K562 (cell line): ENCODE measurements at regions not wholly inside any gene's neighbourhood (a gene's known extent, or its start where the extent isn't known, plus 50 kb on each side); places are given as distances from the start of the nearest gene placed in this dataset.

Experiments
- ATAC-seq: fragments of 200-7000 bp; cut with Tn5 transposase; 3 replicates; pipeline ENCODE4 v1.9.1; 2020; ENCODE audit warnings: moderate library complexity
- BruUV-seq: library from RNA; stranded (reverse); fragments of 400-500 nt; replicated peaks from 2 replicates; lab custom pipeline; 2021; lab: Mats Ljungman, UMichigan
- CTCF ChIA-PET: fragments of 300-600 bp; formaldehyde crosslinking; extraction: SDS; loops from one replicate; lab custom pipeline; 2021; ENCODE audit warnings: low intra/inter-chr PET ratio; lab: Yijun Ruan, JAX
- POLR2A ChIA-PET: fragments of 300-600, 350-650 bp; sonication (Branson Sonifier 250); formaldehyde crosslinking; extraction: SDS; loops from one replicate; lab custom pipeline; 2021; ENCODE audit warnings: antibody characterized with exemption, inconsistent platforms; lab: Yijun Ruan, JAX
- DNase-seq, 4 experiments: peaks; one replicate each; pipeline versions ENCODE4 v3.0.0 to v3.0.0-alpha.2; 2011 to 2018; ENCODE audit warnings: low spot score in 3 of 4, mixed read lengths in 3 of 4; ENCODE audit errors: extremely low read depth in 1 of 4
- FAIRE-seq: peaks from 2 replicates; lab custom pipeline; 2011; peaks lifted over from hg19 to GRCh38; lab: Jason Lieb, UNC
- H2AFZ ChIP-seq: 2 replicates; pipeline ENCODE4 v1.6.0; 2011; ENCODE audit warnings: low read depth, low read length, control low read depth, inconsistent platforms
- H3K27ac ChIP-seq: fragments of 200-600 bp; 3 replicates; pipeline ENCODE4 v1.8.0; 2011; ENCODE audit warnings: low read depth, mild to moderate bottlenecking, control low read depth, inconsistent platforms, low read length, moderate library complexity, mixed read lengths; ENCODE audit errors: extremely low read depth
- H3K27me3 ChIP-seq, 2 experiments: fragments of 300-600 bp in 1 of 2; 2 replicates in 1 of 2; 3 replicates in 1 of 2; pipeline versions ENCODE4 v1.6.0 to v1.8.0; 2011; ENCODE audit warnings: inconsistent platforms in 2 of 2, low read length in 2 of 2, mild to moderate bottlenecking in 1 of 2, mixed read lengths in 1 of 2, moderate library complexity in 1 of 2; ENCODE audit not compliant: control insufficient read depth in 2 of 2, insufficient read depth in 2 of 2
- H3K36me3 ChIP-seq: fragments of 300-600 bp; 3 replicates; pipeline ENCODE4 v1.8.0; 2011; ENCODE audit warnings: mild to moderate bottlenecking, low read length, inconsistent platforms; ENCODE audit not compliant: control insufficient read depth, insufficient read depth
- H3K4me1 ChIP-seq, 2 experiments: fragments of 200-600 bp in 1 of 2; replicated peaks in 1 of 2; 2 replicates in 1 of 2; 3 replicates in 1 of 2; pipeline versions ENCODE4 v1.5.1 to v1.8.0; 2011; ENCODE audit warnings: inconsistent platforms in 2 of 2, low read length in 2 of 2, mild to moderate bottlenecking in 1 of 2, mixed read lengths in 1 of 2, moderate library complexity in 1 of 2; ENCODE audit not compliant: control insufficient read depth in 2 of 2, insufficient read depth in 2 of 2
- H3K4me2 ChIP-seq: 2 replicates; pipeline ENCODE4 v1.6.1; 2011; ENCODE audit warnings: low read length, control low read depth, inconsistent platforms, mixed read lengths; ENCODE audit not compliant: insufficient read depth
- H3K4me3 ChIP-seq: fragments of 200-600 bp; sonication (generic), shearing (Covaris generic); 2 replicates; pipeline ENCODE4 v1.5.1; 2016; ENCODE audit warnings: control low read depth, inconsistent platforms
- H3K79me2 ChIP-seq: fragments of 200-600 bp; 3 replicates; pipeline ENCODE4 v1.8.0; 2011; ENCODE audit warnings: low read length, inconsistent platforms; ENCODE audit not compliant: control insufficient read depth, insufficient read depth
- H3K9ac ChIP-seq, 2 experiments: 2 replicates each; pipeline versions ENCODE4 v1.6.0 to v1.6.1; 2011; ENCODE audit warnings: low read depth in 2 of 2, low read length in 2 of 2, control low read depth in 1 of 2, inconsistent platforms in 1 of 2, mild to moderate bottlenecking in 1 of 2, mixed read lengths in 1 of 2; ENCODE audit not compliant: insufficient read depth in 1 of 2
- H3K9me1 ChIP-seq: one replicate; pipeline ENCODE4 v1.6.0; 2011; ENCODE audit warnings: inconsistent platforms, mild to moderate bottlenecking, low read length, moderate library complexity; ENCODE audit not compliant: control insufficient read depth, insufficient read depth
- H3K9me3 ChIP-seq: replicated peaks from 2 replicates; pipeline ENCODE4 v1.5.1; 2011; ENCODE audit warnings: low read depth, low read length, inconsistent platforms; ENCODE audit not compliant: control insufficient read depth, insufficient read depth
- H4K20me1 ChIP-seq: replicated peaks from 2 replicates; pipeline ENCODE4 v1.6.1; 2011; ENCODE audit warnings: low read length, inconsistent platforms, mixed read lengths; ENCODE audit not compliant: control insufficient read depth, insufficient read depth
- BRD4 ChIP-seq: fragments of 200-600 bp; sonication (generic); IDR thresholded peaks from 2 replicates; pipeline ENCODE4 v1.6.1; 2017; ENCODE audit warnings: inconsistent platforms
- CSDE1 ChIP-seq, 2 experiments: fragments of 450-650 bp; IDR thresholded peaks; 2 replicates each; pipeline ENCODE4 v1.6.1; 2016; ENCODE audit warnings: mild to moderate bottlenecking in 1 of 2
- RFX1 ChIP-seq: fragments of 450-650 bp; IDR thresholded peaks from 2 replicates; pipeline ENCODE4 v1.6.1; 2016; ENCODE audit warnings: mild to moderate bottlenecking, moderate library complexity
- SMAD4 ChIP-seq: fragments of 250-450 bp; sonication (Bioruptor Pico); conservative IDR thresholded peaks from 2 replicates; pipeline ENCODE4 v1.8.0; 2021; ENCODE audit warnings: inconsistent platforms, mild to moderate bottlenecking, moderate library complexity
- THRAP3 ChIP-seq: fragments of 450-650 bp; IDR thresholded peaks from 2 replicates; pipeline ENCODE4 v1.6.1; 2016; ENCODE audit warnings: mild to moderate bottlenecking, inconsistent platforms, borderline replicate concordance
- ZNF274 ChIP-seq: IDR thresholded peaks from 2 replicates; pipeline ENCODE4 v1.6.1; 2011; ENCODE audit warnings: low read depth, mild to moderate bottlenecking, low read length, moderate library complexity, borderline replicate concordance
- WGBS: fragments of 100-300 bp; shearing (Covaris generic); methylation state at CpG from one replicate; pipeline ENCODE4 v1.1.6; 2016; ENCODE audit warnings: low coverage, mixed read lengths; ENCODE audit not compliant: insufficient coverage; ENCODE audit errors: missing lambda C conversion rate; 5-methylcytosine and 5-hydroxymethylcytosine counted together
- in situ Hi-C: fragments of 300-500 bp; cut with MboI; formaldehyde crosslinking; loops from 4 replicates; pipeline ENCODE4 v1.15.0; 2018; ENCODE audit warnings: inconsistent platforms, mixed read lengths
- intact Hi-C: fragments of 100-400 bp; cut with micrococcal nuclease; formaldehyde crosslinking; loops from 2 replicates; pipeline ENCODE4 v1.14.2; 2022
- TF ChIP-seq, protein P1 (sequence below): fragments of 250-450 bp; sonication (Bioruptor Pico); IDR thresholded peaks from 2 replicates; pipeline ENCODE4 v1.4.0; 2020; ENCODE audit warnings: borderline replicate concordance

DNA sequence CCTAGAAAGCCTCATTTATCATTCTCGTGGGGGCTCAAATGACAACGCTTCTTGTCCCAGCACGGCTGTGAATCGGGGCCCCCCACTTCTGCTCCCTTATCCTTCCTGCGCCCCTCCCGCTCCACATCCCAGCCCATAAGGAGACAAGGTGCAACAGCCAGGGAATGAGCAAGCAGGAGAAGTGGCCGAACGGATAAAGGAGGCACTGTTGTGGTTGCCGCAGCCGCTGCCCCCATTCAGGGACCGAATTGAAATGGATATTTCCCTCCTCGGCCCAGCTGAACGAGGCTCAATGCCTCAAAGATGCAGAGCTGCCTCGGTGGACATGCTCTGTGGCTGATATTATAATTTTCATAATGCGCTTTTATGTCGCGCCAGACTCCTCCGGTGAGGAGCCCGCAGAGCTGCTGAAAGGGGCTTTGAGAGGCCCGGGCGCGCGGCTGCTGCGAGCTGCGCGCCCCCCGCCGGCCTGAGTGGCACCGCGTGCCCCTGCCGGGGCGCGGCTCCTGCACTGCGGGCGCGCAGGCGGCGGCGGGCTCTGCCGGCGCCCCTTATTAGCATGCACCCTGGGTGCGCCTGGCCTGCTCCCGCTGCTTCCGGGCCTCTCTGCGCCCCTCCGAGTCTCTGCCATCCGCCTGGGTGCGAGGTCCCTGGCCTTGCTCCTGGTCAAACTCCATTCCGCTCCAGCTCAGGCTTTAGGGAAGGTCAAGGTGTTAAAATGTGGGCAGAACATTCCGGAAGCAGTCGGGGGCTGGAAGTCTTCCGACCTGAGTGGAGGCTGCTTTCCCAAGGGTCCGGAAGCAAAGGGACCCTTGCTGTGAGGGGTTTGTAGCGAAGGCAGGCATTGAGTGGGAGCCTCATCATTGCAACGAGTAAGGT lies 68.2 kb upstream of the TMEM33 start:
- no TSS peak for BruUV-seq
- POLR2A ChIA-PET: no interaction called here
- WGBS: 6% methylated on average over 42 of the region's 55 CpGs

More for the DNA sequence above, 68.2 kb upstream of the TMEM33 start:
- H3K27ac ChIP-seq: no peak overlapping the region
- H3K9me1 ChIP-seq: no peaks in the 10 kb centered on the region
- H3K4me1 ChIP-seq: no peaks in the 10 kb centered on the region; a peak in 1 of 5 replicates
- in situ Hi-C loops: no loop called here
- TF ChIP-seq THRAP3 (no peak), BRD4 (no peak), CSDE1 (IDR thresholded peaks at IDR 0.05) (no peak), SMAD4 (CRISPR knock-in tag) (no peak), RFX1 (no peak), ZNF274 (no peak)
- TF ChIP-seq, protein P1, sequence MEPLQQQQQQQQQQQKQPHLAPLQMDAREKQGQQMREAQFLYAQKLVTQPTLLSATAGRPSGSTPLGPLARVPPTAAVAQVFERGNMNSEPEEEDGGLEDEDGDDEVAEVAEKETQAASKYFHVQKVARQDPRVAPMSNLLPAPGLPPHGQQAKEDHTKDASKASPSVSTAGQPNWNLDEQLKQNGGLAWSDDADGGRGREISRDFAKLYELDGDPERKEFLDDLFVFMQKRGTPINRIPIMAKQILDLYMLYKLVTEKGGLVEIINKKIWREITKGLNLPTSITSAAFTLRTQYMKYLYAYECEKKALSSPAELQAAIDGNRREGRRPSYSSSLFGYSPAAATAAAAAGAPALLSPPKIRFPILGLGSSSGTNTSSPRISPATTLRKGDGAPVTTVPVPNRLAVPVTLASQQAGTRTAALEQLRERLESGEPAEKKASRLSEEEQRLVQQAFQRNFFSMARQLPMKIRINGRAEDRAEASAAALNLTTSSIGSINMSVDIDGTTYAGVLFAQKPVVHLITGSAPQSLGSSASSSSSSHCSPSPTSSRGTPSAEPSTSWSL (CRISPR knock-in tag): no peak
- no peaks in the 10 kb centered on the region for H3K79me2 ChIP-seq
- ATAC-seq: no peak
- no peaks in the 10 kb centered on the region for H4K20me1 ChIP-seq
- no peak for FAIRE-seq
- H3K27me3 ChIP-seq: peaks cover 22 to 39% of the 10 kb centered on the region in 2 experiments
- no peaks in the 10 kb centered on the region for H3K36me3 ChIP-seq
- H3K4me2 ChIP-seq: no peak overlapping the region
- H3K9me3 ChIP-seq: no peaks in the 10 kb centered on the region; the same call in 1 of the 2 replicates
- intact Hi-C loops: no loop called here
- no peak for DNase-seq
- H2AFZ ChIP-seq: no peak overlapping the region
- H3K4me3 ChIP-seq: no peak overlapping the region
- no peak overlapping the region for H3K9ac ChIP-seq
- CTCF ChIA-PET: no interaction called here
